Stimulated activated CD4-positive, alpha-beta T cell treated with anti-CD3 and anti-CD28 coated beads, Interleukin-12 subunit alpha, Interleukin-12 subunit beta, amount 100 ng/mL, for 4 hours (primary cell): ENCODE measurements at regions not wholly inside any gene's neighbourhood (a gene's known extent, or its start where the extent isn't known, plus 50 kb on each side); places are given as distances from the start of the nearest gene placed in this dataset.

Source experiments
- DNase-seq: peaks from one replicate; pipeline ENCODE4 v3.0.0-alpha.2; 2020

- DNase-seq, result no peak
These were observed 135.1 kb upstream of the MYLIP start for GRCh38 chr6:15993716-15994228.

GRCh38 chr6:15990179-15990578, 138.7 kb upstream of the MYLIP start:
- no peak for DNase-seq

GRCh38 chr6:15989397-15989796, 139.5 kb upstream of the MYLIP start:
- no peak for DNase-seq

GRCh38 chr6:15987569-15987968, 141.3 kb upstream of the MYLIP start:
- no peak for DNase-seq

- DNase-seq, result no peak
These were observed 142.8 kb upstream of the MYLIP start for GRCh38 chr6:15986027-15986629.

- no peak for DNase-seq
These were observed 143.4 kb upstream of the MYLIP start for GRCh38 chr6:15985379-15985959.

- DNase-seq, result no peak
These were observed 146.9 kb upstream of the MYLIP start for GRCh38 chr6:15981956-15982355.

GRCh38 chr6:15980801-15981200, 148.1 kb upstream of the MYLIP start:
- DNase-seq, result no peak

- no peak for DNase-seq
These were observed 150.5 kb upstream of the MYLIP start for GRCh38 chr6:15978426-15978825.

- DNase-seq, result no peak
These were observed 151.8 kb upstream of the MYLIP start for GRCh38 chr6:15977050-15977449.

GRCh38 chr6:15974817-15975216, 154.1 kb upstream of the MYLIP start:
- no peak for DNase-seq

GRCh38 chr6:15970517-15970916, 158.4 kb upstream of the MYLIP start:
- DNase-seq, result no peak

- DNase-seq, result no peak
These were observed 159.6 kb upstream of the MYLIP start for GRCh38 chr6:15969236-15969778.

GRCh38 chr6:15968519-15968918, 160.4 kb upstream of the MYLIP start:
- no peak for DNase-seq

- DNase-seq, result no peak
These were observed 162.8 kb upstream of the MYLIP start for GRCh38 chr6:15966000-15966520.

GRCh38 chr6:15962449-15962764, 166.5 kb upstream of the MYLIP start:
- no peak for DNase-seq

- DNase-seq, result no peak
These were observed 167.0 kb upstream of the MYLIP start for GRCh38 chr6:15961635-15962448.

- DNase-seq, result no peak
These were observed 167.9 kb upstream of the MYLIP start for GRCh38 chr6:15960740-15961634.

- no peak for DNase-seq
These were observed 171.2 kb upstream of the MYLIP start for GRCh38 chr6:15957655-15958169.

- DNase-seq, result no peak
These were observed 172.4 kb upstream of the MYLIP start for GRCh38 chr6:15956205-15957106.

GRCh38 chr6:15955484-15955883, 173.4 kb upstream of the MYLIP start:
- no peak for DNase-seq
